Activated CD4-positive, CD25-positive, alpha-beta regulatory T cell treated with anti-CD3 and anti-CD28 coated beads, Interleukin-2, amount 50 U/mL, for 72 hours (primary cell): ENCODE measurements at regions not wholly inside any gene's neighbourhood (a gene's known extent, or its start where the extent isn't known, plus 50 kb on each side); places are given as distances from the start of the nearest gene placed in this dataset.

Experiments
- DNase-seq: peaks from one replicate; pipeline ENCODE4 v3.0.0; 2021

- no peak for DNase-seq
These were observed 79.0 kb downstream of the LBH start for GRCh38 chr2:30310371-30310770.

GRCh38 chr2:30310955-30311354 is 79.6 kb downstream of the LBH start:
- no peak for DNase-seq

GRCh38 chr2:30311711-30312110 is 80.4 kb downstream of the LBH start:
- no peak for DNase-seq

GRCh38 chr2:30312916-30313315 is 81.6 kb downstream of the LBH start:
- no peak for DNase-seq

GRCh38 chr2:30314981-30315380 is 83.6 kb downstream of the LBH start:
- no peak for DNase-seq

GRCh38 chr2:30315391-30316063 is 84.2 kb downstream of the LBH start:
- no peak for DNase-seq

GRCh38 chr2:30316408-30316807 is 85.1 kb downstream of the LBH start:
- DNase-seq = no peak

GRCh38 chr2:30318987-30319782 is 87.9 kb downstream of the LBH start:
- DNase-seq = no peak

- no peak for DNase-seq
These were observed 90.1 kb downstream of the LBH start for GRCh38 chr2:30321466-30321865.

GRCh38 chr2:30323499-30323898 is 92.2 kb downstream of the LBH start:
- no peak for DNase-seq

GRCh38 chr2:30324245-30324908 is 93.0 kb downstream of the LBH start:
- no peak for DNase-seq

GRCh38 chr2:30325600-30326328 is 94.4 kb downstream of the LBH start:
- DNase-seq = no peak

- DNase-seq = no peak
These were observed 95.2 kb downstream of the LBH start for GRCh38 chr2:30326497-30326896.

GRCh38 chr2:30331038-30331437 is 99.7 kb downstream of the LBH start:
- no peak for DNase-seq

- no peak for DNase-seq
These were observed 100.5 kb downstream of the LBH start for GRCh38 chr2:30331869-30332268.

- peak; percentile 35 for DNase-seq
These were observed 101.6 kb downstream of the LBH start for GRCh38 chr2:30332791-30333453.

- no peak for DNase-seq
These were observed 103.5 kb downstream of the LBH start for GRCh38 chr2:30334762-30335363.

GRCh38 chr2:30336084-30336483 is 104.8 kb downstream of the LBH start:
- DNase-seq = no peak

- peak; percentile 46 for DNase-seq
These were observed 105.9 kb downstream of the LBH start for GRCh38 chr2:30336978-30337841.

- DNase-seq = no peak
These were observed 107.1 kb downstream of the LBH start for GRCh38 chr2:30338475-30338874.

- no peak for DNase-seq
These were observed 107.7 kb downstream of the LBH start for GRCh38 chr2:30339071-30339470.
